Peyer's patch (tissue), 4 donors: ENCODE measurements at regions not wholly inside any gene's neighbourhood (a gene's known extent, or its start where the extent isn't known, plus 50 kb on each side); places are given as distances from the start of the nearest gene placed in this dataset.

Experiments used
- CTCF ChIP-seq, 6 experiments: fragments of 450-650 bp in 4 of 6; fragments of 200-600 bp in 2 of 6; sonication (generic) in 1 of 6; IDR thresholded peaks; one replicate each; pipeline ENCODE4 v1.5.1; 2017 to 2019; ENCODE audit warnings: antibody characterized with exemption in 6 of 6, mild to moderate bottlenecking in 3 of 6, moderate library complexity in 1 of 6
- POLR2A ChIP-seq, 2 donors: fragments of 450-650 bp; IDR thresholded peaks; one replicate each; pipeline ENCODE4 v1.5.1; 2017; ENCODE audit warnings: antibody characterized with exemption in 2 of 2, mild to moderate bottlenecking in 2 of 2, moderate library complexity in 2 of 2

DNA sequence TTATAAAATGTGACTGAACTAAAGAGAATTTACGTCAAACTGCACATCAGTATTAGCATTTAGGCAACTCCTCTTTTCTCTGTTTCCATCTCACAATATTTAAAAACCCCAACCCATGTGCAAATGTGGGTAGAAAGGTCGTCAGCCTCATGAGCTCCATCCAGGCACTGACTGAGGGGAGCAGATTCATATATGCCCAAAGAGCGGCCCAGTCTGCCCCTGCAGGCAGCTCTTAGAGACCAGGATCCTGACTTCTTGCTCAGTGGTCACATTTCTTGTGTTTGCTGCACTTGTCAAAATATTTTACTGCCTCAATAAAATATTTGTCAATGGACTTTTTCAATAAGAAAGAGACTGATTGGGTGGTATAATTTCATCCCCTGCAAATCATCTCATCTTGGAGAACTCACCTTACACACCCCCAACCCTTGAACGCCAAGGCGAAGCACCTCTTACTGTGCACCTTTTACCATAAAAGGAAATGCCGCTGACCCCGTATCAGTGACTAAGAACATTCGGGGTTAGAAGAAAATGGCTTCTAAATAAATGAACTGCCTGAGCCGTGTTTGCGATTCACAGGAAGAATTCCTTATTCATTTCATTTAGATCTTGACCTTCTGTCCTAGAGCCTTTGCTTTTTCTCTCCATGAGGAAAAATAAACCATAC is 418.8 kb downstream of the BCL11B start:
- no peak for TF ChIP-seq CTCF (IDR thresholded peaks at IDR 0.05)
- TF ChIP-seq POLR2A (IDR thresholded peaks at IDR 0.05) = no peak
